CD1c-positive myeloid dendritic cell (primary cell): ENCODE measurements at regions not wholly inside any gene's neighbourhood (a gene's known extent, or its start where the extent isn't known, plus 50 kb on each side); places are given as distances from the start of the nearest gene placed in this dataset.
"Not testable (repeated sequence)": the region's sequence is repeated elsewhere in the genome, so short reads cannot be mapped to it uniquely, and the experiment has no call there.

Experiments
- DNase-seq: peaks from one replicate; pipeline ENCODE4 v3.0.0-alpha.2; 2016; ENCODE audit errors: extremely low spot score

- DNase-seq = no peak
Observed at GRCh38 chr21:15932726-15933125, 202.9 kb downstream of the USP25 start.

- no peak for DNase-seq
Observed at GRCh38 chr21:15935530-15935929, 205.7 kb downstream of the USP25 start.

- no peak for DNase-seq
Observed at GRCh38 chr21:15943009-15943666, 213.4 kb downstream of the USP25 start.

GRCh38 chr21:15947677-15948076 is 217.9 kb downstream of the USP25 start:
- no peak for DNase-seq

GRCh38 chr21:15953551-15954116 is 223.9 kb downstream of the USP25 start:
- no peak for DNase-seq

- DNase-seq = no peak
Observed at GRCh38 chr21:15964236-15964855, 234.6 kb downstream of the USP25 start.

- no peak for DNase-seq
Observed at GRCh38 chr21:15966231-15966630, 236.4 kb downstream of the USP25 start.

GRCh38 chr21:15966651-15967050 is 236.9 kb downstream of the USP25 start:
- DNase-seq = no peak

- no peak for DNase-seq
Observed at GRCh38 chr21:15967661-15968060, 237.9 kb downstream of the USP25 start.

- DNase-seq = no peak
Observed at GRCh38 chr21:15968776-15969310, 239.1 kb downstream of the USP25 start.

- no peak for DNase-seq
Observed at GRCh38 chr21:15976807-15977206, 247.0 kb downstream of the USP25 start.

- no peak for DNase-seq
Observed at GRCh38 chr21:15978215-15978738, 248.5 kb downstream of the USP25 start.

- DNase-seq = not testable (repeated sequence)
Observed at GRCh38 chr21:15979493-15979892, 249.7 kb downstream of the USP25 start.

- no peak for DNase-seq
Observed at GRCh38 chr21:15986277-15986676, 256.5 kb downstream of the USP25 start.

GRCh38 chr21:15992171-15992570 is 262.4 kb downstream of the USP25 start:
- DNase-seq = no peak

- no peak for DNase-seq
Observed at GRCh38 chr21:15993951-15994350, 264.2 kb downstream of the USP25 start.

- DNase-seq = no peak
Observed at GRCh38 chr21:15999741-16000140, 270.0 kb downstream of the USP25 start.

- DNase-seq = no peak
Observed at GRCh38 chr21:16002874-16003466, 273.2 kb downstream of the USP25 start.

- no peak for DNase-seq
Observed at GRCh38 chr21:16004086-16004485, 274.3 kb downstream of the USP25 start.

GRCh38 chr21:16004523-16004922 is 274.7 kb downstream of the USP25 start:
- no peak for DNase-seq

GRCh38 chr21:16005996-16006395 is 276.2 kb downstream of the USP25 start:
- no peak for DNase-seq

GRCh38 chr21:16007943-16008342 is 278.2 kb downstream of the USP25 start:
- no peak for DNase-seq
